HG02840 (cell line): ENCODE measurements at regions not wholly inside any gene's neighbourhood (a gene's known extent, or its start where the extent isn't known, plus 50 kb on each side); places are given as distances from the start of the nearest gene placed in this dataset.
A peak's percentile ranks its signal among the peaks of the same experiment; 100 is the strongest.
"Not testable (repeated sequence)": the region's sequence is repeated elsewhere in the genome, so short reads cannot be mapped to it uniquely, and the experiment has no call there.

Source experiments
- ATAC-seq: cut with Tn5 transposase; IDR thresholded peaks from one replicate; pipeline ENCODE4 v1.9.1; 2021; ENCODE audit warnings: mild to moderate bottlenecking, moderate library complexity, moderate number of reproducible peaks; ENCODE audit not compliant: unreplicated experiment, low FRiP score

- no peak for ATAC-seq
These were observed 50.8 kb upstream of the ECHDC3 start for GRCh38 chr10:11691319-11691755.

- no peak for ATAC-seq
These were observed 52.0 kb upstream of the ECHDC3 start for GRCh38 chr10:11689945-11690736.

- not testable (repeated sequence) for ATAC-seq
These were observed 53.8 kb upstream of the ECHDC3 start for GRCh38 chr10:11688448-11688795.

- ATAC-seq = no peak
These were observed 54.3 kb upstream of the ECHDC3 start for GRCh38 chr10:11687779-11688447.

GRCh38 chr10:11687357-11687771, 54.8 kb upstream of the ECHDC3 start:
- ATAC-seq = no peak

GRCh38 chr10:11685787-11686218, 56.4 kb upstream of the ECHDC3 start:
- ATAC-seq = no peak

GRCh38 chr10:11684717-11685645, 57.2 kb upstream of the ECHDC3 start:
- ATAC-seq = peak; percentile 61

- peak; percentile 19 for ATAC-seq
These were observed 57.9 kb upstream of the ECHDC3 start for GRCh38 chr10:11684341-11684716.

GRCh38 chr10:11683529-11684320, 58.5 kb upstream of the ECHDC3 start:
- no peak for ATAC-seq

- ATAC-seq = no peak
These were observed 59.3 kb upstream of the ECHDC3 start for GRCh38 chr10:11682851-11683250.

- ATAC-seq = no peak
These were observed 59.9 kb upstream of the ECHDC3 start for GRCh38 chr10:11682267-11682683.

- ATAC-seq = no peak
These were observed 61.7 kb upstream of the ECHDC3 start for GRCh38 chr10:11680496-11680895.

GRCh38 chr10:11679946-11680345, 62.2 kb upstream of the ECHDC3 start:
- no peak for ATAC-seq

GRCh38 chr10:11678074-11678793, 63.9 kb upstream of the ECHDC3 start:
- ATAC-seq = peak; percentile 87

GRCh38 chr10:11677480-11677879, 64.7 kb upstream of the ECHDC3 start:
- ATAC-seq = peak; percentile 21

GRCh38 chr10:11673346-11674280, 62.2 kb upstream of the USP6NL start:
- no peak for ATAC-seq

GRCh38 chr10:11672836-11673235, 61.4 kb upstream of the USP6NL start:
- ATAC-seq = no peak

- no peak for ATAC-seq
These were observed 58.9 kb upstream of the USP6NL start for GRCh38 chr10:11670381-11670780.
